ENCODE measurements at regions not wholly inside any gene's neighbourhood (a gene's known extent, or its start where the extent isn't known, plus 50 kb on each side); places are given as distances from the start of the nearest gene placed in this dataset.

- TF ChIP-seq CTCF (IDR thresholded peaks at IDR 0.05), result no peak
- no peak for TF ChIP-seq EP300 (IDR thresholded peaks at IDR 0.05)
These were observed 825.2 kb downstream of the METTL4 start for GRCh38 chr18:1746131-1746530.

All from stomach (tissue), 4 donors.